Loucy (cell line): ENCODE measurements at regions not wholly inside any gene's neighbourhood (a gene's known extent, or its start where the extent isn't known, plus 50 kb on each side); places are given as distances from the start of the nearest gene placed in this dataset.

Source experiments
- H2AFZ ChIP-seq: fragments of 200-600 bp; sonication (generic); 2 replicates; pipeline ENCODE4 v1.6.0; 2016; ENCODE audit warnings: antibody characterized with exemption, mild to moderate bottlenecking, low read length, moderate library complexity
- H3F3A ChIP-seq: fragments of 200-600 bp; 2 replicates; pipeline ENCODE4 v1.6.0; 2016; ENCODE audit warnings: antibody characterized with exemption, low read depth, mild to moderate bottlenecking
- H3K27me3 ChIP-seq: fragments of 200-600 bp; sonication (generic); 2 replicates; pipeline ENCODE4 v1.6.1; 2014; ENCODE audit warnings: low read length, mild to moderate bottlenecking; ENCODE audit not compliant: insufficient read depth, poor library complexity, severe bottlenecking
- H3K36me3 ChIP-seq: fragments of 200-600 bp; sonication (generic); 2 replicates; pipeline ENCODE4 v1.6.1; 2016; ENCODE audit warnings: low read length; ENCODE audit not compliant: insufficient read depth
- H3K4me1 ChIP-seq: fragments of 200-600 bp; sonication (generic); 2 replicates; pipeline ENCODE4 v1.5.1; 2014; ENCODE audit warnings: low read length, mild to moderate bottlenecking; ENCODE audit not compliant: insufficient read depth, poor library complexity, severe bottlenecking
- H3K4me2 ChIP-seq: fragments of 200-600 bp; sonication (generic); 2 replicates; pipeline ENCODE4 v1.6.0; 2014; ENCODE audit warnings: antibody characterized with exemption, low read length, low read depth, mild to moderate bottlenecking; ENCODE audit not compliant: poor library complexity, severe bottlenecking
- H3K4me3 ChIP-seq: fragments of 200-600 bp; sonication (generic); 2 replicates; pipeline ENCODE4 v1.5.1; 2014; ENCODE audit warnings: low read length, mild to moderate bottlenecking, mixed read lengths; ENCODE audit not compliant: poor library complexity, severe bottlenecking
- H3K79me2 ChIP-seq: fragments of 200-600 bp; sonication (generic); 2 replicates; pipeline ENCODE4 v1.6.1; 2014; ENCODE audit warnings: low read length; ENCODE audit not compliant: insufficient read depth
- H3K9ac ChIP-seq: fragments of 200-600 bp; sonication (generic); 2 replicates; pipeline ENCODE4 v1.6.0; 2014; ENCODE audit warnings: mild to moderate bottlenecking, low read depth, low read length, moderate library complexity; ENCODE audit not compliant: poor library complexity, severe bottlenecking
- H3K9me2 ChIP-seq: fragments of 200-600 bp; sonication (generic); replicated peaks from 2 replicates; pipeline ENCODE4 v1.6.1; 2016; ENCODE audit warnings: low read depth, low read length, mixed read lengths
- H3K9me3 ChIP-seq: fragments of 200-600 bp; sonication (generic); 2 replicates; pipeline ENCODE4 v1.6.1; 2014; ENCODE audit warnings: mild to moderate bottlenecking, antibody characterized with exemption, low read length, low read depth; ENCODE audit not compliant: insufficient read depth
- H4K20me1 ChIP-seq: fragments of 200-600 bp; sonication (generic); 2 replicates; pipeline ENCODE4 v1.6.0; 2014; ENCODE audit warnings: antibody characterized with exemption, low read length, mild to moderate bottlenecking; ENCODE audit not compliant: insufficient read depth, poor library complexity, severe bottlenecking
- EZH2phosphoT487 ChIP-seq: fragments of 200-600 bp; IDR thresholded peaks from 2 replicates; pipeline ENCODE4 v1.6.1; 2018; ENCODE audit warnings: antibody characterized with exemption, mild to moderate bottlenecking, moderate library complexity, borderline replicate concordance
- TF ChIP-seq, protein P1 (sequence below): fragments of 200-600 bp; sonication (generic); conservative IDR thresholded peaks from 2 replicates; pipeline ENCODE4 v1.5.1; 2014; ENCODE audit warnings: mild to moderate bottlenecking, antibody characterized with exemption, low read length

DNA sequence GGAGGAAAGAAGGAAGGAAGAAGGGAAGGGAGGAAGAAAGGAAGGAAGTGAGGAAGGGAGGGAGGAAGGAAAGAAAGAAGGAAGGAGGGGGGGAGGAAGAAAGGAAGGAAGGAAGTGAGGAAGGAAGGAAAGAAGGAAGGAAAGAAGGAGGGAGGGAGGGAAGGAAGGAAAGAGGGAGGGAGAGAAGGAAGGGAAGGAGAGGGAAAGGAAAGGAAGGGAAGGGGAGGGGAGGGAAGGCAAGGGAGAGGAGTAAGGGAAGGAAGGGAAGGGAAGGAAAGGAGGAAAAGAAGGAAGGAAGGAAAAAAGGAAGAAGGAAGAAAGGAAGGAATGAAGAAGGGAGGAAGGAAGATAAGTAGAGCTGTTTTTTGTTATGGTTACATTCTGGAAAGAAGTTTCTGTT is 141.2 kb downstream of the LRRC3B start:
- no peak for TF ChIP-seq EZH2phosphoT487
- TF ChIP-seq, protein P1, sequence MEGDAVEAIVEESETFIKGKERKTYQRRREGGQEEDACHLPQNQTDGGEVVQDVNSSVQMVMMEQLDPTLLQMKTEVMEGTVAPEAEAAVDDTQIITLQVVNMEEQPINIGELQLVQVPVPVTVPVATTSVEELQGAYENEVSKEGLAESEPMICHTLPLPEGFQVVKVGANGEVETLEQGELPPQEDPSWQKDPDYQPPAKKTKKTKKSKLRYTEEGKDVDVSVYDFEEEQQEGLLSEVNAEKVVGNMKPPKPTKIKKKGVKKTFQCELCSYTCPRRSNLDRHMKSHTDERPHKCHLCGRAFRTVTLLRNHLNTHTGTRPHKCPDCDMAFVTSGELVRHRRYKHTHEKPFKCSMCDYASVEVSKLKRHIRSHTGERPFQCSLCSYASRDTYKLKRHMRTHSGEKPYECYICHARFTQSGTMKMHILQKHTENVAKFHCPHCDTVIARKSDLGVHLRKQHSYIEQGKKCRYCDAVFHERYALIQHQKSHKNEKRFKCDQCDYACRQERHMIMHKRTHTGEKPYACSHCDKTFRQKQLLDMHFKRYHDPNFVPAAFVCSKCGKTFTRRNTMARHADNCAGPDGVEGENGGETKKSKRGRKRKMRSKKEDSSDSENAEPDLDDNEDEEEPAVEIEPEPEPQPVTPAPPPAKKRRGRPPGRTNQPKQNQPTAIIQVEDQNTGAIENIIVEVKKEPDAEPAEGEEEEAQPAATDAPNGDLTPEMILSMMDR: no peak
- Histone ChIP-seq H3K9me3 (no peaks in the 10 kb centered on the region), H3K9me2 (no peaks in the 10 kb centered on the region), H3K79me2 (no peaks in the 10 kb centered on the region), H4K20me1 (no peaks in the 10 kb centered on the region), H3K4me2 (no peak overlapping the region), H3K4me1 (no peaks in the 10 kb centered on the region), H3K4me3 (no peak overlapping the region), H3K27me3 (no peaks in the 10 kb centered on the region), H3K9ac (no peak overlapping the region), H3F3A (no peaks in the 10 kb centered on the region), H3K36me3 (no peaks in the 10 kb centered on the region), H2AFZ (no peak overlapping the region)

DNA sequence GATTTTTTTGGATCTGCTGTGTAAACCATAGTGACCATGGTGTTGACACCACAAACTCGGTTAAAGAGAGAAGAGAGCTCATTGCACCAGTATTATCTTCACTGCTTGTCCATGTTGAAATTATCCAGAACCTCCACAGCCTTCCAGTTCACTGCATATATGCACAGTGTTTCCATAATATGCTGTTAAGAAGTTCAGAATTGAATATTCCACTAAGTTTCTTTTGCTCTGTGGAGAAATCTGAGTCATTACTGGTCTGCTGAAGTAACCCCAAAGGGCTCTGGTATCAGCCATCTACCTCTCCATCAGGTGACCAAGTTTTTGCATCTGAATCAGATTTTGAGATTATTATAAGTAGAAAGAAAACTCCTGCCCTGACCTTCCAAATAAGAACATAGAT is 143.5 kb downstream of the LRRC3B start:
- Histone ChIP-seq H3K79me2 (no peaks in the 10 kb centered on the region), H2AFZ (no peak overlapping the region), H3K9ac (no peak overlapping the region), H3K9me2 (no peaks in the 10 kb centered on the region), H3K4me3 (no peak overlapping the region), H3K27me3 (no peaks in the 10 kb centered on the region), H3K4me2 (no peak overlapping the region), H3K9me3 (no peaks in the 10 kb centered on the region), H4K20me1 (no peaks in the 10 kb centered on the region), H3K4me1 (no peaks in the 10 kb centered on the region), H3F3A (no peaks in the 10 kb centered on the region), H3K36me3 (no peaks in the 10 kb centered on the region)
- no peak for TF ChIP-seq EZH2phosphoT487
- TF ChIP-seq, protein P1: no peak

DNA sequence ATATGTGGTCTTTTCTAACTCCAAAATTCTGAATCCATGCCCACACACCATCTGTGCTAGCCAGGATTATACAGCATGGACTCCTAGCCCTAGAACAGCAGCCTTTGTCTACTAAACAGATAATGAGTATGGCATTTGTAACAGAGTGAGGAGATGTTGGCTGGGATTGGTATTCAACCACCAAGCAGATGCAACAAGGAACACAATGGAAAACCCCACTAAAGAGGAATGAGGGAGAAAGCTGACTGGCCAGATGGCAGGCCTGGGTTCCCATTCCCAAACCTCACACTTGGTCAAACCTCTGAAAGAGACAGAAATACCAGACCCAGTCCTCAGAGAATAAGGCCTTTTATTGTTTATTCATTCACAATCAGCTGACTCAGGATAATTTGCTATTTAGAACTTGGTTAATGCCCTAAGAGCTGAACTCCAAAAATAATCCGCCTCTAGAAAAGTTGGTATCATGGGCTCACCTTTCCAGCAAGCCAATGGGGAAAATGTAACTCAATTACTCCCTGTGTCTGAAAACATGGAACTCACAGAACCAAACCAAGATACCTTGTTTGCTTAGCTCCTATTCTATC is 145.6 kb downstream of the LRRC3B start:
- no peaks in the 10 kb centered on the region for H3K79me2 ChIP-seq
- no peak overlapping the region for H3K4me3 ChIP-seq
- TF ChIP-seq EZH2phosphoT487: no peak
- no peaks in the 10 kb centered on the region for H3K27me3 ChIP-seq
- H3K4me1 ChIP-seq: no peaks in the 10 kb centered on the region
- H3K9me3 ChIP-seq: no peaks in the 10 kb centered on the region
- no peaks in the 10 kb centered on the region for H3F3A ChIP-seq
- H4K20me1 ChIP-seq: no peaks in the 10 kb centered on the region
- H3K4me2 ChIP-seq: no peak overlapping the region
- H3K9me2 ChIP-seq: no peaks in the 10 kb centered on the region
- no peak overlapping the region for H2AFZ ChIP-seq
- no peaks in the 10 kb centered on the region for H3K36me3 ChIP-seq
- no peak overlapping the region for H3K9ac ChIP-seq

DNA sequence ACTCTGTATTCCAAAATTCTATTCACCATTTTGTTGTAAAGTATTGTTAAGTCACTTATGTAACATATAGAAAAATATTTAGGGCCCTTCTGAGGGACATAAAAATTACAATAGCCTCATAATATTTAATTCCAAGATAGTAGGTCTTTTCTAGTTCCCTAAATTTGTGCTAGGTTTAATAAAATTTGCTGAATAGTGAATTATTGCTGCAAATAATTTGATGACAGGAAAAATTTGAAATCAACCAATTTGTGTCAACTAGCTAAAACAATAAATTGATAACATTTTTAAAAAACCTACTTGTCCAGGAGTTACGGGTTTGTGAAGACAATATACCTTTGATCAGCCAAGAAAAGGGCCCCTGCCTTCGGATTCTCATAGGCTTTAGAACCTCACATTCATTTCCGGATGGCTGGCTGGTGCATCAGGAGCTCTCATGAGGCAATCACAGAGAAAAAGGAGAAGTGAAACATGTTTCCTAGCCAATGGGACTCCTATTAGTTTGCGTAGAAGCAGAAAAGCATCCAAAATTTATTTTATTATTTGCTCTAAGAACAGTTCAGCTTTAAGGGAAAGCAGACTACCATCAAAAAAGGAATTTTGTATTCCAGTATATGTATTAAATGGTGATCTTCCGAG is 177.2 kb downstream of the LRRC3B start:
- Histone ChIP-seq H3K4me1 (no peaks in the 10 kb centered on the region), H3K9me3 (no peaks in the 10 kb centered on the region), H2AFZ (no peak overlapping the region), H3K79me2 (no peaks in the 10 kb centered on the region), H3K36me3 (no peaks in the 10 kb centered on the region), H4K20me1 (no peaks in the 10 kb centered on the region), H3K4me2 (no peak overlapping the region), H3K9ac (no peak overlapping the region), H3K27me3 (no peaks in the 10 kb centered on the region), H3K4me3 (no peak overlapping the region), H3K9me2 (no peaks in the 10 kb centered on the region), H3F3A (no peaks in the 10 kb centered on the region)
- TF ChIP-seq, protein P1: no peak
